Stomach (tissue), 4 donors: ENCODE measurements at regions not wholly inside any gene's neighbourhood (a gene's known extent, or its start where the extent isn't known, plus 50 kb on each side); places are given as distances from the start of the nearest gene placed in this dataset.

Source experiments
- CTCF ChIP-seq, 7 experiments: fragments of 450-650 bp in 4 of 7; fragments of 200-600 bp in 3 of 7; sonication (generic) in 3 of 7; IDR thresholded peaks; one replicate each; pipeline ENCODE4 v1.5.1; 2016 to 2019; ENCODE audit warnings: antibody characterized with exemption in 7 of 7, control low read depth in 2 of 7, mild to moderate bottlenecking in 1 of 7
- POLR2AphosphoS5 ChIP-seq, 3 donors: sonication (generic); formaldehyde crosslinking; IDR thresholded peaks; one replicate each; pipeline ENCODE4 v1.6.1; 2016; ENCODE audit warnings: antibody characterized with exemption in 3 of 3

- TF ChIP-seq CTCF (IDR thresholded peaks at IDR 0.05) (no peak), POLR2AphosphoS5 (IDR thresholded peaks at IDR 0.05) (no peak)
Measured at GRCh38 chr7:115417662-115418061, 495.8 kb downstream of the MDFIC start.
